ENCODE measurements at regions not wholly inside any gene's neighbourhood (a gene's known extent, or its start where the extent isn't known, plus 50 kb on each side); places are given as distances from the start of the nearest gene placed in this dataset.
A peak's percentile ranks its signal among the peaks of the same experiment; 100 is the strongest.

GRCh38 chr12:93179792-93180191 lies 197.9 kb upstream of the NUDT4 start:
- Histone ChIP-seq H3K36me3 (no peaks in the 10 kb centered on the region), H3K27me3 (no peaks in the 10 kb centered on the region), H4K20me1 (no peaks in the 10 kb centered on the region), H3K27ac (no peak overlapping the region), H3K9me3 (0 out of 2 replicates have a peak, but pooled peaks cover 4% of the 10 kb centered on the region), H3K4me2 (peak overlapping the region; percentile 41; the same call in 1 of the 2 replicates), H3K4me1 (peaks cover 40% of the 10 kb centered on the region), H3K4me3 (no peak overlapping the region), H3K9ac (no peak overlapping the region)
- no peak for TF ChIP-seq Cebpa-rat (IDR thresholded peaks at IDR 0.05)

- no peak overlapping the region for H3K9ac ChIP-seq
- H3K4me2 ChIP-seq = peak overlapping the region; percentile 41
- H3K4me3 ChIP-seq = no peak overlapping the region
- H3K9me3 ChIP-seq = 0 out of 2 replicates have a peak, but pooled peaks cover 4% of the 10 kb centered on the region
- H3K36me3 ChIP-seq = no peaks in the 10 kb centered on the region
- no peaks in the 10 kb centered on the region for H4K20me1 ChIP-seq
- TF ChIP-seq Cebpa-rat (IDR thresholded peaks at IDR 0.05) = no peak
- no peak overlapping the region for H3K27ac ChIP-seq
- H3K27me3 ChIP-seq = no peaks in the 10 kb centered on the region
- peaks cover 46% of the 10 kb centered on the region for H3K4me1 ChIP-seq
Observed at GRCh38 chr12:93180566-93180965, 197.2 kb upstream of the NUDT4 start.

- Histone ChIP-seq H4K20me1 (no peaks in the 10 kb centered on the region), H3K4me2 (peak overlapping the region; percentile 41), H3K9me3 (0 out of 2 replicates have a peak, but pooled peaks cover 4% of the 10 kb centered on the region), H3K9ac (no peak overlapping the region), H3K36me3 (no peaks in the 10 kb centered on the region), H3K4me3 (no peak overlapping the region), H3K27ac (peak overlapping the region; percentile 36; the same call in 1 of the 2 replicates), H3K27me3 (no peaks in the 10 kb centered on the region), H3K4me1 (peaks cover 46% of the 10 kb centered on the region)
- TF ChIP-seq Cebpa-rat (IDR thresholded peaks at IDR 0.05) = no peak
Observed at GRCh38 chr12:93181409-93181965, 196.2 kb upstream of the NUDT4 start.

- Histone ChIP-seq H3K4me3 (no peak overlapping the region; the same call in 1 of the 2 replicates), H3K4me2 (peak overlapping the region; percentile 80), H3K27me3 (no peaks in the 10 kb centered on the region), H4K20me1 (no peaks in the 10 kb centered on the region), H3K9ac (peak overlapping the region; percentile 47), H3K9me3 (no peaks in the 10 kb centered on the region), H3K27ac (peak overlapping the region; percentile 82), H3K4me1 (peaks cover 46% of the 10 kb centered on the region), H3K36me3 (no peaks in the 10 kb centered on the region)
- no peak for TF ChIP-seq Cebpa-rat (IDR thresholded peaks at IDR 0.05)
Observed at GRCh38 chr12:93183940-93184671, 193.6 kb upstream of the NUDT4 start.

GRCh38 chr12:93184672-93185368 lies 192.9 kb upstream of the NUDT4 start:
- Histone ChIP-seq H4K20me1 (no peaks in the 10 kb centered on the region), H3K4me1 (peaks cover 41% of the 10 kb centered on the region), H3K9me3 (no peaks in the 10 kb centered on the region), H3K4me2 (peak overlapping the region; percentile 80), H3K27ac (peak overlapping the region; percentile 82), H3K9ac (peak overlapping the region; percentile 47), H3K4me3 (no peak overlapping the region; the same call in 1 of the 2 replicates), H3K27me3 (no peaks in the 10 kb centered on the region), H3K36me3 (no peaks in the 10 kb centered on the region)
- TF ChIP-seq Cebpa-rat (IDR thresholded peaks at IDR 0.05) = no peak

GRCh38 chr12:93185369-93185741 lies 192.4 kb upstream of the NUDT4 start:
- no peaks in the 10 kb centered on the region for H3K27me3 ChIP-seq
- H3K9ac ChIP-seq = no peak overlapping the region
- no peak overlapping the region for H3K4me3 ChIP-seq
- H3K4me2 ChIP-seq = peak overlapping the region; percentile 80; the same call in 1 of the 2 replicates
- no peaks in the 10 kb centered on the region for H4K20me1 ChIP-seq
- no peaks in the 10 kb centered on the region for H3K36me3 ChIP-seq
- peak overlapping the region; percentile 82; the same call in 1 of the 2 replicates for H3K27ac ChIP-seq
- H3K9me3 ChIP-seq = no peaks in the 10 kb centered on the region
- H3K4me1 ChIP-seq = peaks cover 36% of the 10 kb centered on the region
- no peak for TF ChIP-seq Cebpa-rat (IDR thresholded peaks at IDR 0.05)

GRCh38 chr12:93186131-93186530 lies 191.6 kb upstream of the NUDT4 start:
- Histone ChIP-seq H3K27me3 (no peaks in the 10 kb centered on the region), H3K4me2 (no peak overlapping the region), H3K9ac (no peak overlapping the region), H3K4me1 (peaks cover 28% of the 10 kb centered on the region), H3K4me3 (no peak overlapping the region), H4K20me1 (no peaks in the 10 kb centered on the region), H3K27ac (no peak overlapping the region), H3K9me3 (no peaks in the 10 kb centered on the region), H3K36me3 (no peaks in the 10 kb centered on the region)
- no peak for TF ChIP-seq Cebpa-rat (IDR thresholded peaks at IDR 0.05)

- peaks cover 23% of the 10 kb centered on the region for H3K4me1 ChIP-seq
- H3K4me3 ChIP-seq = no peak overlapping the region
Observed at GRCh38 chr12:93186621-93187020, 191.1 kb upstream of the NUDT4 start.

GRCh38 chr12:93191423-93191822 lies 186.3 kb upstream of the NUDT4 start:
- Histone ChIP-seq H4K20me1 (no peaks in the 10 kb centered on the region), H3K4me1 (peaks cover 8% of the 10 kb centered on the region; the same call in 1 of the 2 replicates), H3K36me3 (no peaks in the 10 kb centered on the region), H3K4me2 (no peak overlapping the region), H3K9ac (no peak overlapping the region), H3K27me3 (no peaks in the 10 kb centered on the region), H3K27ac (no peak overlapping the region), H3K9me3 (peaks cover 19% of the 10 kb centered on the region), H3K4me3 (no peak overlapping the region)
- TF ChIP-seq Cebpa-rat (IDR thresholded peaks at IDR 0.05) = no peak

More at GRCh38 chr12:93186621-93187020, 191.1 kb upstream of the NUDT4 start:
- Histone ChIP-seq H3K36me3 (no peaks in the 10 kb centered on the region), H3K9me3 (no peaks in the 10 kb centered on the region), H3K27ac (no peak overlapping the region), H4K20me1 (no peaks in the 10 kb centered on the region), H3K4me2 (no peak overlapping the region), H3K9ac (no peak overlapping the region), H3K27me3 (no peaks in the 10 kb centered on the region)
- no peak for TF ChIP-seq Cebpa-rat (IDR thresholded peaks at IDR 0.05)

GRCh38 chr12:93191956-93192355 lies 185.8 kb upstream of the NUDT4 start:
- H3K9ac ChIP-seq = no peak overlapping the region
- no peak overlapping the region for H3K4me3 ChIP-seq
- no peak for TF ChIP-seq Cebpa-rat (IDR thresholded peaks at IDR 0.05)
- no peak overlapping the region for H3K27ac ChIP-seq
- H3K27me3 ChIP-seq = no peaks in the 10 kb centered on the region
- peaks cover 19% of the 10 kb centered on the region for H3K9me3 ChIP-seq
- no peaks in the 10 kb centered on the region for H4K20me1 ChIP-seq
- H3K36me3 ChIP-seq = no peaks in the 10 kb centered on the region
- H3K4me2 ChIP-seq = no peak overlapping the region
- H3K4me1 ChIP-seq = peaks cover 8% of the 10 kb centered on the region; the same call in 1 of the 2 replicates

Measured in BLaER1 (cell line).